A549 (cell line): ENCODE measurements at regions not wholly inside any gene's neighbourhood (a gene's known extent, or its start where the extent isn't known, plus 50 kb on each side); places are given as distances from the start of the nearest gene placed in this dataset.

Experiments used
- BHLHE40 ChIP-seq: IDR thresholded peaks from 2 replicates; pipeline ENCODE4 v1.6.1; 2012; ENCODE audit warnings: low read depth, low read length, inconsistent platforms
- CHD4 ChIP-seq: fragments of 200-600 bp; sonication (generic); IDR thresholded peaks from 2 replicates; pipeline ENCODE4 v1.6.1; 2016; ENCODE audit warnings: antibody characterized with exemption, mild to moderate bottlenecking, borderline replicate concordance
- EP300 ChIP-seq, 2 experiments: fragments of >200 bp; sonication (Bioruptor Twin); formaldehyde crosslinking; IDR thresholded peaks; 2 replicates in 1 of 2; 3 replicates in 1 of 2; pipeline ENCODE4 v1.6.1; 2016 to 2017
- FOSL2 ChIP-seq, 2 experiments: fragments of 450-650 bp in 1 of 2; fragments of >200 bp in 1 of 2; sonication (Bioruptor Twin) in 1 of 2; formaldehyde crosslinking; IDR thresholded peaks; 2 replicates each; pipeline versions ENCODE4 v1.5.0 to v1.6.1; 2016 to 2020; ENCODE audit warnings: mild to moderate bottlenecking in 1 of 2, moderate library complexity in 1 of 2
- JUN ChIP-seq, 2 experiments: fragments of >200 bp; sonication (Bioruptor Twin); formaldehyde crosslinking; IDR thresholded peaks; 2 replicates in 1 of 2; 3 replicates in 1 of 2; pipeline ENCODE4 v1.6.1; 2016 to 2017
- JUNB ChIP-seq: fragments of >200 bp; sonication (Bioruptor Twin); formaldehyde crosslinking; IDR thresholded peaks from 2 replicates; pipeline ENCODE4 v1.6.1; 2016
- KDM1A ChIP-seq: fragments of 200-600 bp; sonication (generic); IDR thresholded peaks from 2 replicates; pipeline ENCODE4 v1.6.1; 2016; ENCODE audit warnings: low read depth, mild to moderate bottlenecking
- PHF8 ChIP-seq: fragments of 200-600 bp; sonication (generic); IDR thresholded peaks from 2 replicates; pipeline ENCODE4 v1.6.1; 2016; ENCODE audit warnings: low read depth, mild to moderate bottlenecking, antibody characterized with exemption, moderate library complexity, borderline replicate concordance
- POLR2A ChIP-seq: IDR thresholded peaks from 2 replicates; pipeline ENCODE4 v1.6.1; 2012; ENCODE audit warnings: mild to moderate bottlenecking, low read length
- TF ChIP-seq, protein P1 (sequence below): IDR thresholded peaks from 2 replicates; pipeline ENCODE4 v1.6.1; 2012; ENCODE audit warnings: low read depth, borderline replicate concordance
- TF ChIP-seq, protein P2 (sequence below): fragments of >200 bp; sonication (Bioruptor Twin); formaldehyde crosslinking; IDR thresholded peaks from 3 replicates; pipeline ENCODE4 v1.5.1; 2016
- TF ChIP-seq, protein P3 (sequence below): fragments of >200 bp; sonication (Bioruptor Twin); formaldehyde crosslinking; IDR thresholded peaks from 3 replicates; pipeline ENCODE4 v1.6.1; 2016
- TF ChIP-seq, protein P4 (sequence below): fragments of 450-650 bp; IDR thresholded peaks from 2 replicates; pipeline ENCODE4 v1.6.1; 2014; ENCODE audit warnings: antibody characterized with exemption

DNA sequence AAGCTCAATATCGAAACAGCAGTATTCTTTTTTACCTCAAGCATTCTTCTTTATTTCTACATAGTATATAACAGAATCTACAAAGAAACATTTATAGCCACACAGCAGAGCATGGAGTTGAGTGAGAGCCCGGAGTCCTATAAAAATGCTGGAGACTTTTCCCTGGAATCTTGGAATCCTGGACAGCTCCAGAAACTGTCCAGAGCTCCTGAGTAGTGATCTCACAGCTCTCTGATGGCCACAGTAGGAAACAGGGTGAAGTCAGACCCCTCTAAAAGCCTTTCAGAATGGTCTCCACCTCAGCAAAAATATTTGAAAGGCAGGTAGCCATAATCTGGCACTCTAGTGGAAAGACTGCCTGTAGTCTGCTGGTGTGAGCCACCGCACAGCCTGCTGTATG is 149.3 kb upstream of the STXBP5 start:
- TF ChIP-seq JUN (IDR thresholded peaks at IDR 0.05) (no peak), BHLHE40 (no peak), PHF8 (no peak), KDM1A (no peak), JUNB (no peak), EP300 (IDR thresholded peaks at IDR 0.05) (no peak), POLR2A (no peak), FOSL2 (IDR thresholded peaks at IDR 0.05) (no peak), FOSL2 (CRISPR knock-in tag; IDR thresholded peaks at IDR 0.05) (no peak), CHD4 (no peak)
- TF ChIP-seq, protein P1, sequence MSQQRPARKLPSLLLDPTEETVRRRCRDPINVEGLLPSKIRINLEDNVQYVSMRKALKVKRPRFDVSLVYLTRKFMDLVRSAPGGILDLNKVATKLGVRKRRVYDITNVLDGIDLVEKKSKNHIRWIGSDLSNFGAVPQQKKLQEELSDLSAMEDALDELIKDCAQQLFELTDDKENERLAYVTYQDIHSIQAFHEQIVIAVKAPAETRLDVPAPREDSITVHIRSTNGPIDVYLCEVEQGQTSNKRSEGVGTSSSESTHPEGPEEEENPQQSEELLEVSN, result no peak
- TF ChIP-seq, protein P2, sequence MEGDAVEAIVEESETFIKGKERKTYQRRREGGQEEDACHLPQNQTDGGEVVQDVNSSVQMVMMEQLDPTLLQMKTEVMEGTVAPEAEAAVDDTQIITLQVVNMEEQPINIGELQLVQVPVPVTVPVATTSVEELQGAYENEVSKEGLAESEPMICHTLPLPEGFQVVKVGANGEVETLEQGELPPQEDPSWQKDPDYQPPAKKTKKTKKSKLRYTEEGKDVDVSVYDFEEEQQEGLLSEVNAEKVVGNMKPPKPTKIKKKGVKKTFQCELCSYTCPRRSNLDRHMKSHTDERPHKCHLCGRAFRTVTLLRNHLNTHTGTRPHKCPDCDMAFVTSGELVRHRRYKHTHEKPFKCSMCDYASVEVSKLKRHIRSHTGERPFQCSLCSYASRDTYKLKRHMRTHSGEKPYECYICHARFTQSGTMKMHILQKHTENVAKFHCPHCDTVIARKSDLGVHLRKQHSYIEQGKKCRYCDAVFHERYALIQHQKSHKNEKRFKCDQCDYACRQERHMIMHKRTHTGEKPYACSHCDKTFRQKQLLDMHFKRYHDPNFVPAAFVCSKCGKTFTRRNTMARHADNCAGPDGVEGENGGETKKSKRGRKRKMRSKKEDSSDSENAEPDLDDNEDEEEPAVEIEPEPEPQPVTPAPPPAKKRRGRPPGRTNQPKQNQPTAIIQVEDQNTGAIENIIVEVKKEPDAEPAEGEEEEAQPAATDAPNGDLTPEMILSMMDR, result no peak
- TF ChIP-seq, protein P3, sequence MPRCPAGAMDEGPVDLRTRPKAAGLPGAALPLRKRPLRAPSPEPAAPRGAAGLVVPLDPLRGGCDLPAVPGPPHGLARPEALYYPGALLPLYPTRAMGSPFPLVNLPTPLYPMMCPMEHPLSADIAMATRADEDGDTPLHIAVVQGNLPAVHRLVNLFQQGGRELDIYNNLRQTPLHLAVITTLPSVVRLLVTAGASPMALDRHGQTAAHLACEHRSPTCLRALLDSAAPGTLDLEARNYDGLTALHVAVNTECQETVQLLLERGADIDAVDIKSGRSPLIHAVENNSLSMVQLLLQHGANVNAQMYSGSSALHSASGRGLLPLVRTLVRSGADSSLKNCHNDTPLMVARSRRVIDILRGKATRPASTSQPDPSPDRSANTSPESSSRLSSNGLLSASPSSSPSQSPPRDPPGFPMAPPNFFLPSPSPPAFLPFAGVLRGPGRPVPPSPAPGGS, result no peak
- TF ChIP-seq, protein P4, sequence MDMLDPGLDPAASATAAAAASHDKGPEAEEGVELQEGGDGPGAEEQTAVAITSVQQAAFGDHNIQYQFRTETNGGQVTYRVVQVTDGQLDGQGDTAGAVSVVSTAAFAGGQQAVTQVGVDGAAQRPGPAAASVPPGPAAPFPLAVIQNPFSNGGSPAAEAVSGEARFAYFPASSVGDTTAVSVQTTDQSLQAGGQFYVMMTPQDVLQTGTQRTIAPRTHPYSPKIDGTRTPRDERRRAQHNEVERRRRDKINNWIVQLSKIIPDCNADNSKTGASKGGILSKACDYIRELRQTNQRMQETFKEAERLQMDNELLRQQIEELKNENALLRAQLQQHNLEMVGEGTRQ, result no peak
